Endothelial cell of umbilical vein (primary cell): ENCODE measurements at regions not wholly inside any gene's neighbourhood (a gene's known extent, or its start where the extent isn't known, plus 50 kb on each side); places are given as distances from the start of the nearest gene placed in this dataset.

Experiments
- BruUV-seq: library from RNA; stranded (reverse); fragments of 400-500 nt; replicated peaks from 2 replicates; lab custom pipeline; 2021; lab: Mats Ljungman, UMichigan
- CTCF ChIA-PET: fragments of 300-600, 350-600 bp; sonication (Branson Sonifier 250); formaldehyde crosslinking; loops from one replicate; lab custom pipeline; 2021; ENCODE audit warnings: antibody characterized with exemption, inconsistent platforms; lab: Charles Lee
- POLR2A ChIA-PET: fragments of 300-600, 350-600 bp; sonication (Branson Sonifier 250); formaldehyde crosslinking; loops from one replicate; lab custom pipeline; 2021; ENCODE audit warnings: antibody characterized with exemption, inconsistent platforms; lab: Charles Lee
- DNase-seq: peaks from one replicate; pipeline ENCODE4 v3.0.0-alpha.2; 2011; ENCODE audit warnings: low read depth, low spot score
- FAIRE-seq: peaks from 2 replicates; lab custom pipeline; 2011; peaks lifted over from hg19 to GRCh38; lab: Jason Lieb, UNC
- H2AFZ ChIP-seq: 2 replicates; pipeline ENCODE4 v1.6.0; 2012; ENCODE audit warnings: low read depth, low read length, control low read depth, inconsistent platforms
- H3K27ac ChIP-seq: 2 replicates; pipeline ENCODE4 v1.5.1; 2011; ENCODE audit warnings: low read depth, mild to moderate bottlenecking, control low read depth, low read length, moderate library complexity; ENCODE audit not compliant: insufficient read depth
- H3K27me3 ChIP-seq, 2 experiments: 2 replicates each; pipeline versions ENCODE4 v1.6.0 to v1.6.1; 2011; ENCODE audit warnings: low read length in 2 of 2, mixed read lengths in 1 of 2; ENCODE audit not compliant: control insufficient read depth in 2 of 2, insufficient read depth in 2 of 2
- H3K36me3 ChIP-seq, 2 experiments: 2 replicates in 1 of 2; 3 replicates in 1 of 2; pipeline ENCODE4 v1.5.1; 2011; ENCODE audit warnings: low read length in 2 of 2, mild to moderate bottlenecking in 1 of 2, moderate library complexity in 1 of 2; ENCODE audit not compliant: control insufficient read depth in 2 of 2, insufficient read depth in 2 of 2; ENCODE audit errors: extremely low read depth in 1 of 2
- H3K4me1 ChIP-seq: 3 replicates; pipeline ENCODE4 v1.5.1; 2011; ENCODE audit warnings: mild to moderate bottlenecking, low read length; ENCODE audit not compliant: control insufficient read depth, insufficient read depth; ENCODE audit errors: extremely low read depth
- H3K4me2 ChIP-seq: 2 replicates; pipeline ENCODE4 v1.6.1; 2011; ENCODE audit warnings: low read length, control low read depth, mixed read lengths; ENCODE audit not compliant: insufficient read depth
- H3K4me3 ChIP-seq, 3 experiments: fragments of 200-600 bp in 1 of 3; sonication (generic), shearing (Covaris generic) in 1 of 3; replicated peaks in 1 of 3; 2 replicates each; pipeline ENCODE4 v1.5.1; 2011 to 2016; ENCODE audit warnings: control low read depth in 3 of 3, low read length in 3 of 3, mild to moderate bottlenecking in 2 of 3, inconsistent platforms in 1 of 3, low read depth in 1 of 3, moderate library complexity in 1 of 3; ENCODE audit not compliant: insufficient read depth in 1 of 3
- H3K79me2 ChIP-seq: 2 replicates; pipeline ENCODE4 v1.6.0; 2012; ENCODE audit warnings: low read length, inconsistent platforms; ENCODE audit not compliant: control insufficient read depth, insufficient read depth
- H3K9ac ChIP-seq: replicated peaks from 2 replicates; pipeline ENCODE3; 2011; ENCODE audit warnings: low read length, control low read depth; ENCODE audit not compliant: insufficient read depth; ENCODE audit errors: extremely low read depth
- H3K9me1 ChIP-seq: replicated peaks from 3 replicates; pipeline ENCODE4 v1.6.0; 2011; ENCODE audit warnings: mild to moderate bottlenecking, low read length; ENCODE audit not compliant: control insufficient read depth, insufficient read depth; ENCODE audit errors: extremely low read depth
- H3K9me3 ChIP-seq: replicated peaks from 2 replicates; pipeline ENCODE4 v1.5.1; 2012; ENCODE audit warnings: low read length, inconsistent platforms; ENCODE audit not compliant: control insufficient read depth, insufficient read depth
- H4K20me1 ChIP-seq: replicated peaks from 2 replicates; pipeline ENCODE3; 2011; ENCODE audit warnings: mild to moderate bottlenecking, low read length; ENCODE audit not compliant: control insufficient read depth, insufficient read depth; ENCODE audit errors: extremely low read depth
- FOS ChIP-seq: IDR thresholded peaks from 2 replicates; pipeline ENCODE4 v1.6.1; 2011; ENCODE audit warnings: mild to moderate bottlenecking, low read length, moderate library complexity, borderline replicate concordance; ENCODE audit not compliant: insufficient read depth
- GATA2 ChIP-seq: IDR thresholded peaks from 2 replicates; pipeline ENCODE4 v1.7.0; 2011; ENCODE audit warnings: low read depth, mild to moderate bottlenecking, moderate library complexity, mixed read lengths, low read length; ENCODE audit not compliant: insufficient read length, insufficient read depth
- JUN ChIP-seq: IDR thresholded peaks from 2 replicates; pipeline ENCODE4 v1.6.1; 2011; ENCODE audit warnings: borderline replicate concordance, low read depth; ENCODE audit not compliant: insufficient read length, insufficient read depth
- POLR2A ChIP-seq: IDR thresholded peaks from 2 replicates; pipeline ENCODE4 v1.6.1; 2012; ENCODE audit warnings: low read depth, mild to moderate bottlenecking, control low read depth, low read length
- POLR2AphosphoS5 ChIP-seq: IDR thresholded peaks from 2 replicates; pipeline ENCODE4 v1.6.1; 2012; ENCODE audit warnings: low read depth, mild to moderate bottlenecking, control low read depth, low read length, moderate library complexity; ENCODE audit not compliant: insufficient read depth
- dilution Hi-C: fragments of 300-500 bp; cut with MboI; formaldehyde crosslinking; loops from one replicate; pipeline ENCODE4 v1.15.0; 2019; ENCODE audit warnings: low sequenced_read_pairs; ENCODE audit not compliant: extremely low pct_ligation_motif_present
- intact Hi-C: fragments of 100-400 bp; cut with micrococcal nuclease; formaldehyde crosslinking; loops from one replicate; pipeline ENCODE4 v1.10.0; 2022

DNA sequence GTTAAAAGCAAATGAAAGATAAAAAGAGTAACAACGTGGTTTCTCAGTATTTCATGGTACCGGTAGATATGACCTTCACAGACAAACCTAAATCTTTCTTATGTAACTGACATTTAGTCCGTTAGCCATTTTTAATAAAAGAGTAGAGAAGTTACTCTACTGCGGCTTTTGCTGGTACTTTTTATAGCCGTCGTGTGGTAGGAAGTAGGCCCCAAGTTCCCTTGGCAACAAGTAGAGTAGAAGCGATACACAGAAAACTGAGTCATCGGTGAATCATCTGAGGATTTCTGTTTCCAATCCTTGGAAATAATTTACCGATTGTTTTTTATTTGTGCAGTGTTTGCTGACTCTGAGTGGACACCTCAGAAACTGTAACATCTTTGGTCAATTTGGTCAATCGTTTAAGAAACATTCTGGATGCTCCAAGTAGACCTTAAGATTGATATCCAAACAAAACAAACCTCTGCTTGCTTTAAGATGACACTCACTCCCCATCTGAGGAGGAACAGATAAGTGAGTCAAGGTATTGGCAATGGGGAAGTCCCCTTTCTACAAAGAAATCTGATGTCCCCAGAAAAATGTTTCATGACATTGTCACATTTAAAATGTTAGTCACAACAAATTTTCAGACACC is 63.9 kb upstream of the AHR start:
- H3K36me3 ChIP-seq = no peaks in the 10 kb centered on the region
- ChIA-PET CTCF (interaction anchor here (1.0 to 1.1 kb wide), 2 partner anchors 10 to 172 kb away, joined by 3 read pairs; no protein-coding TSS in a partner anchor), POLR2A (no interaction called here)
- intact Hi-C loops = loop anchor here (1.0 to 10.0 kb wide), 5 partner anchors 28 to 287 kb away; partner anchors contain the start of gene AHR
- peak overlapping the region; percentile 74 for H3K9ac ChIP-seq
- H3K4me3 ChIP-seq = no peak overlapping the region
- no peaks in the 10 kb centered on the region for H3K79me2 ChIP-seq
- peak; percentile 94 for FAIRE-seq
- TF ChIP-seq GATA2 (no peak), JUN (peak; percentile 99), FOS (peak; percentile 98), POLR2AphosphoS5 (peak; percentile 67), POLR2A (no peak)
- peak; percentile 90 for DNase-seq
- no peaks in the 10 kb centered on the region for H3K9me3 ChIP-seq
- H3K9me1 ChIP-seq = no peaks in the 10 kb centered on the region
- dilution Hi-C loops = no loop called here
- no peaks in the 10 kb centered on the region for H4K20me1 ChIP-seq
- TSS peak; percentile 33 for BruUV-seq
- H3K27me3 ChIP-seq = no peaks in the 10 kb centered on the region
- H3K27ac ChIP-seq = peak overlapping the region; percentile 76
- H3K4me1 ChIP-seq = peaks cover 28% of the 10 kb centered on the region
- peak overlapping the region; percentile 63 for H3K4me2 ChIP-seq
- H2AFZ ChIP-seq = peak overlapping the region; percentile 73

DNA sequence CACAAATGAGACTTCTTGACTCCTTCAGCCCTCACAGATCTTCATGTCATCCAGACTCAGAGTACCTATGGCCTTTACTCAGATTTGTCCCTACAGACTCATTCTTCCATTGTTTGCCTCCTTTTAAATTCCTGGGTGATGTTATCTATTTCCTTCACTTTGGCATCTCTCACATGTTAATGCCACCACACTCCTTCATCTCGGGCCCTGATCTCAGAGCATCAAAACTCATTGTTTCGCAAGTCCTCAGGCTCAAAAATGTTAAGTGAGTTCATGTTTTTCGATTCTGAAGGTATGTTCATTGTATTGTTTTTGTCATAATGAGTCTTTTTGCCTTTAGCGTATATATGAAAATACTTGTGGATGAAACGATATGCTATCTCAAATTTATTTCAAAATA is 62.3 kb upstream of the AHR start:
- Histone ChIP-seq H3K4me1 (peaks cover 35% of the 10 kb centered on the region), H3K36me3 (no peaks in the 10 kb centered on the region), H3K4me3 (no peak overlapping the region), H3K9ac (no peak overlapping the region), H3K27ac (no peak overlapping the region), H3K27me3 (no peaks in the 10 kb centered on the region), H2AFZ (no peak overlapping the region), H3K9me1 (no peaks in the 10 kb centered on the region), H3K79me2 (no peaks in the 10 kb centered on the region), H3K4me2 (no peak overlapping the region), H3K9me3 (no peaks in the 10 kb centered on the region), H4K20me1 (no peaks in the 10 kb centered on the region)
- ChIA-PET POLR2A (no interaction called here), CTCF (interaction anchor here (0.9 kb wide), 1 partner anchor 66 kb away, joined by 3 read pairs; no protein-coding TSS in a partner anchor)
- dilution Hi-C loops = no loop called here
- TF ChIP-seq GATA2 (no peak), POLR2A (no peak), FOS (no peak)
- no TSS peak for BruUV-seq
- intact Hi-C loops = loop anchor here (10.0 kb wide), 1 partner anchor 251 kb away; no protein-coding TSS in a partner anchor
- FAIRE-seq = no peak
- no peak for DNase-seq
